HG03025 (cell line): ENCODE measurements at regions not wholly inside any gene's neighbourhood (a gene's known extent, or its start where the extent isn't known, plus 50 kb on each side); places are given as distances from the start of the nearest gene placed in this dataset.
"Not testable (repeated sequence)": the region's sequence is repeated elsewhere in the genome, so short reads cannot be mapped to it uniquely, and the experiment has no call there.

ENCODE experiments used
- ATAC-seq: cut with Tn5 transposase; IDR thresholded peaks from one replicate; pipeline ENCODE4 v1.9.1; 2021; ENCODE audit warnings: mild to moderate bottlenecking, moderate library complexity; ENCODE audit not compliant: unreplicated experiment, low FRiP score

DNA sequence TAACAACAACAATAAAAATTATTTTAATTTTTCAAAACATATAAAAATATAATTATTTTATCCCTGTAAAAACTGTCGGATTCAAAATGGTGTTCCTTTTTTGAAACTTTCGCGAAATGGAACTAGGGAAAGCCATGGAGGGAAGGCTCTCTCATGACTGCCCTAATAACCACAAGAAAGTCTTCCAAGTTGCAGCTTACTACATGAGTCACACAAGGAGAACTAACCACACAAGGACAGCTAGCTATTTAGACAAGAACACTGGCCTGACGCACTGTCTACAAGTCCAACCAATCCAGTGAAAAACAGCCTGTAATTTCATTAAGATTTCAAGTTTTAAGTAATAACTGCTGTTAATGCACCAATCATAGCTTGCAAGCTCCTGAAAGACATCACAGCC, 319.2 kb upstream of the PCDH9 start:
- ATAC-seq: no peak

DNA sequence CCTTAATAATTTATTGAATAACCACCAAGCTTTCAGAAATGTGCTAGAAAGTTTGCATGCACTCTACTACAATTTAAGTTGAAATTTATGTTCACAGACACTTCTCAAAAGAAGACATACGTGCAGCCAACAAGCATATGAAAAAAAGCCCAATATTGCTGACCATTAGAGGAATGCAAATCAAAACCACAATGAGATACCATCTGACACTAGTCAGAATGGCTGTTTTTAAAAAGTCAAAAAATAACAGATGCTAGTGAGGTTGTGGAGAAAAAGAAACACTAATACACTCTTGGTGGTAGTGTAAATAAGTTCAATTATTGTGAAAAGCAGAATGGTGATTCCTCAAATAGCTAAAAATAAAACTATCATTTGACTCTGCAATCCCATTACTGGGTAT, 308.8 kb upstream of the PCDH9 start:
- ATAC-seq: no peak

DNA sequence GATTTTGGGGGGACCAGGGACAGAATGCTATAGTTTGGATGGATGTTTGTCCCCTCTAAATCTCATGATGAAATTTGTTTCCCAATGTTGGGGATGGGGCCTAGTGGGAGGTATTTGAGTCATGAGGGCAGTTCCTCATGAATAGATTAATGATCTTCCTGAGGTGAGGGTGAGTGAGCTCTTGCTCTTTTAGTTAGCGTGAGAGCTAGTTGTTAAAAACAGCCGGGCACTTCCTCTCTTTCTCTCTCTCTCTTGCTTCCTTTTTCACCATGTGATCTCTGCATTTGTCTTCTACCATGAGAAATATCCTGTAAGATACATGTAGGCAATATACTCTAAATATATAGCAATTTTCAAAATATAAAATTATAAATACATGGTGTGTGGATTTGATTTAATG, 290.8 kb upstream of the PCDH9 start:
- no peak for ATAC-seq

GRCh38 chr13:67519356-67519755, 289.2 kb upstream of the PCDH9 start:
- no peak for ATAC-seq

GRCh38 chr13:67518785-67519184, 288.6 kb upstream of the PCDH9 start:
- ATAC-seq: no peak

- ATAC-seq: peak; percentile 97
Observed at GRCh38 chr13:67515895-67516294, 285.8 kb upstream of the PCDH9 start.

DNA sequence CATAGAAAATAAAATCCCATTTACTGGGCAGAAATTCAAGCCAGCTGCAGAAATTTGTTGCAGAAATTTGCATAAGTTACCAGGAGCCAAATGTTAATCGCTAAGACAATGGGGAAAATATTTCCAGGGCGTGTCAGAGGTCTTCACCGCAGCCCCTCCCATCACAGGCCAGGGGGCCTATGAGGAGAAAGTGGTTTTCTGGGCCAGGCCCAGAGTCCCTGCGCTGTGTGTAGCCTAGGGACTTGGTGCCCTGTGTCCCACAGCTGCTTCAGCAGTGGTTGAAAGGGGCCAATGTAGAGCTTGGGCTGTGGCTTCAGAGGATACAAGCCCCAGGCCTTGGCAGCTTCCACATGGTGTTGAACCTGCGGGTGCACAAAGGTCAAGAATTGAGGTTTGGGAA, 278.9 kb upstream of the PCDH9 start:
- no peak for ATAC-seq

GRCh38 chr13:67508275-67508674, 278.1 kb upstream of the PCDH9 start:
- ATAC-seq: not testable (repeated sequence)

DNA sequence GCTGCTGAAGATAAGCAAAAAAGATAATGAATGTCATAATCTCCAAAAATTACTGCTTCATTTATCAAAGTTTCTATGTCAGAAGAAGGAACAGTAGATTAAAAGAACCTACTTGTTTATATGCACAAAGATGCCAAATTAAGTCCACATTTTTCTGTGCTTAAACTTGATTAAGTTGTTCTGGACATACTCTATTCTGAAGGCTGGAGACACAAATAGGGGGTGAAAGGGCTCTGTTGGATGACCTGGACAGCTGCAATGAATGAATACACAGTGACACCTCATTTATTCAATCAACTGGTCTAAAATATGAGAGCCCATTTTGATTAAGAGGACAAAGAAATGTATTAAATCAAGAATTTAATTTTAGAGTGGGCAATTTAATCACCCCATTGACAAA, 276.3 kb upstream of the PCDH9 start:
- ATAC-seq: no peak

DNA sequence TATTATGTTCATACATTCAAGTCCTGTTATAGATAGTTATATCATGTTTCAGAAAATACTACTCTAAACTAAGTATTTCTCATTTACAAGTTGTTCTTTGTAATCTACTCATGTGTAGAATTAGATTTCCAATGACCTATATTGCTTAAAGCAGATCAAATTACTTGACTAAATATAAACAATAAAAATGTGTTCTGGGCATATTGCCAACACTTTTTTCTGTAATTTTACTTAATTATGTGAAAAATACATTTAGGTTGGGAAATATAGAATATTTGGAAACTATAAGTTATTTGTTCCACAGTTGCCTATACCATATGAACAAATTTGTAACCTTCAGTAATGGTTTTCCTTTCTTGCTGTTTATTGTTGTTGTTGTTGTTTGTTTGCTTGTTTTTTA, 275.2 kb upstream of the PCDH9 start:
- no peak for ATAC-seq

- no peak for ATAC-seq
Observed at GRCh38 chr13:67498948-67499347, 268.8 kb upstream of the PCDH9 start.

DNA sequence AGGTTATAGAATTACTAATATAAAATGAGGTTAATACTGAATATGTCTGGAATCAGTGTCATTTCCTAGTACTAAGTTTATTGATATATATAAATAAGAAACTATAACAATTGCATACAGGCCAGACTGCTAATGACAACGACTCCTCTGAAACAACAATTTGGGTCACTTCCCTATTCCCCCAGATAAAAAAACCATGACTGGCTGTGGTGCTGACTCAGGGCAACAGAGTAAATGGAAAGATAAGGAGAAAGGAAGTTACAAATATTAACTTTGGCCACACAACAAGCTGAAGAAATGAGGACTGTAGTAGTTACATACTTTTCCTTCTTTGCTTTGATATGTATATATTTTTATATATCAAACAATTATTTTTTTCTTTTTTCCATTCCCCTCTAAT, 263.7 kb upstream of the PCDH9 start:
- ATAC-seq: no peak

GRCh38 chr13:67489016-67489415, 258.9 kb upstream of the PCDH9 start:
- ATAC-seq: no peak

DNA sequence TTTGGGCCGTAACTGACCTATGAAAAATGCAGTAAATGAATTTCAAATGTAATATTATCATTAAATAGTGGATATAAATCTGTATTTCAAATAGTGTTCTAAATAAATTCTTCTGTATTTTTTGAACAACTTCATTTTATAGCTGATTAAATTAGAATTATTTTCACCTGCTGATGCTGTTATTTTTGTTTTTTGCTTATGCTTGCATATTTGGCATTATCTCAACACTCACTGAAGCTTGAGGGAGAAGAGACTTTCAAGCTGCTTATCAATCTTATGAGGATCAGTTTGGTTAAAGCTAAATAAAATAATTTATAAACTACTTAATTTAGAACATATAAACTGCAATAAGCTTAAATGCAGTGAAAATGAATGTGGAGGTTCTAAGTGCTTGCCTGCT, 251.3 kb upstream of the PCDH9 start:
- ATAC-seq: no peak

DNA sequence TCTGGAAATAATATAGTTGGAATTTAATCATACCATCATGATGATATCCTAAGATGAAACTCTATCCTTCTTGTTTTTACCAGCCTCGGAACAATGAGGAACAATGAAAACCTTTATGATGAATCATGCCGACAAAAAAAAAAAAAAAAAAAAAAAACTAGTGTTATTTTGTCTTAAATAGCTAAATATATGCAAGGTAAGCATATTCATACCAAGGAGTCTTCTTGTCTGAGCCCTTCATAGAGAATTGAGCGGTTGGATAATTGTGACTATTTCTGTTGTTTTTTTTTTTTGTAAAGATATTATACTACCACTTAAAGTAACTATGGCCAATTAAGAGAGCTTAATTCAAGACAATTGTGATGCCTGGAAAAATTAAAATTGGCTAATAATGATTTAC, 244.0 kb upstream of the PCDH9 start:
- no peak for ATAC-seq

DNA sequence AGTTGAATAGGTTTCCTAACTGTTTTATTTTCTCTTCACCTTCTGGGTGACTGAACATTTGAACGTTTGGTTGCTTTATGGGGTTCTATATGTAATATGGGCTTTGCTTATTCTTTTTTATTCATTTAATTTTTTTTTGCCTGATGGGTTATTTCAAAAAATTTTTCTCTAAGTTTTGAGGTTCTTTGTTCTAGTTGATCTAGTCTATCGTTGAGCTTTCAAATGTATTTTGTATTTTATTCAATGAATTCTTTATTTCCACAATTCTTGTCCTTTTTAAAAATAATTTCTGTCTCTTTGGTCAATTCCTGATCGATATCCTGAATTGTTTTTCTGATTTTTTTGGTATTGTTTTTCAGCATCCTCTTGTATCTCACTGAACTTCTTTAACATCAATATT, 239.5 kb upstream of the PCDH9 start:
- ATAC-seq: no peak

DNA sequence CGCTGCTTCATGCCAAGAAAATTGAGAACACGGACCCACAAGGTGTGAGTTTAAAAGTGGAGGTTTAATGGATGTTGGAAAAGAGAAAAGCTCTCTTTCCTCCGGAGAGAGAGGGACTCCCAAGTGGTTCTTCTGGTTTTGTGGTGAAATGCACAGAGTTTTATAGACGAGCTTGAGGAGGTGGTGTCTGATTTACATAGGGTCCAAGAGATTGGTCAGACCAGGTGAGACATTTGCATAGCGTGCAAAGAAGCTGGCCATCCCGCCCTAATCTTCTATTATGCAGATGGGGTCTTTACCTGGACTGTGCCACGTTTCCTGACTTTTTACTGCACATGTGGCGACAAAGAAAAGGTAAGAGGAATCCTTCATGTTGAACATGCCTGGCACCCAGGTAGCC, 236.4 kb upstream of the PCDH9 start:
- no peak for ATAC-seq

DNA sequence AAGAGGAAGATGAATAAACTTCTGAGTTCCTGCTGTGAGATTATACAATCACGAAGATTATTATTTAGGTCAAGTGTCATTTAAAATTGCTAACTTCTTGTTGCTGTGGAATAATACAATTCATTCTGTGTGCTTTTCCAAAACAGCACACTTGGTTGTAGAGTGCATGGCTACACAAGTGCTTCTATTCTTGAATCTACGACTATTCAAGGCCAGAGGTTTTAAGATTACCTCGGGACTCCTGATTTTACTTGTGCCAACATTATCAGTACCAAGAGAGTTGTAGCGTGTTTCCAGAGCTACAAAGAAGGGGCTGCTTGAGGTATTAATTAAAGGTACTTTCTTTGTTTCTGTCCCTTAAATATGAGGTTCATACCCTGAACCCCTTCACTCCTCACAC, 234.0 kb upstream of the PCDH9 start:
- no peak for ATAC-seq

DNA sequence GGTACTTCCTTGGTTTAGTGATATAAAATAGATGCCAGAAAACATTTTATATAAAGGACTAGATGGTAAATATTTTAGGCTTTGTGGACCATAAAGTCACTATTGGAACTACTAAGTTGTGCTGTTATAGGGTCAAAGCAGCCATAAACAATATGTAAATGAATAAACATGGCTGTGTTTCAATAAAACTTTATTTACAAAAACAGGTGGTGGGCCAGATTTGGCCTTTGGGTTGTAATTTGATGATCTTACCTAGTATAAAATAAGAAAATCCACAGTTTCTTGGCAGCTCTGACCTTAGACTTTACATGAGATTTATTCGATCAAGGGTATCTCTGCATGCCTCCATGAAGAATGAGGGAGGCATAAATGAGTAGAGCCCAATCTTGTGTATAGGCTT, 232.0 kb upstream of the PCDH9 start:
- ATAC-seq: no peak

DNA sequence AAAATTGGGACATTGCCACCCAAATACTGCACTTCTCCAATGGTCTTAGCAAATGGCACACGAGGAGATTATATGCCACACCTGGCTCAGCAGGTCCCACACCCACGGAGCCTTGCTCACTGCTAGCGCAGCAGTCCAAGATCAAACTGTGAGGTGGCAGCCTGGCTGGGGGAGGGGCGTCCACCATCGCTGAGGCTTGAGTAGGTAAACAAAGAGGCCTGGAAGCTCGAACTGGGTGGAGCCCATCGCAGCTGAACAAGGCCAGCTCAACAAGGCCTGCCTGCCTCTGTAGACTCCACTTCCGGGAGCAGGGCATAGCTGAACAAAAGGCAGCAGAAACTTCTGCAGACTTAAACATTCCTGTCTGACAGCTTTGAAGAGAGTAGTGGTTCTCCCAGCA, 222.4 kb upstream of the PCDH9 start:
- not testable (repeated sequence) for ATAC-seq

DNA sequence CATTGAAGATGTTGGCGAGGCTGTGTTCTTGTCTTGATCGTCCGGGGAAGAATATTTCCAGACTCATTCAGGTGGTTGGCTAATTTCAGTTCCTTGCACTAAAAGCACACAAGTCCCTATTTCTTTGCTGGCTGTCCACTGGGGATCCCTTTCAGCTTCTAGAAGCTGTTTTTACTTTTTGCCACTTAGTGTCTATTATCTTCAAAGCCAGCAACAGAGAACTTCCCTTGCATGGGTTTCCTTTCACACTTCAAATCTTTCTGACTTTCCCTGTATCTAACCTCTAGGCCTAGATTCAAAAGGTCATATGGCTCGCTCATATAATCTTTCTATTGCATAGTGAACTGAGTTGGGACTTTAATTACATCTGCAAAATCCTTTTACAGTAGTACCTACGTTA, 215.3 kb upstream of the PCDH9 start:
- no peak for ATAC-seq

DNA sequence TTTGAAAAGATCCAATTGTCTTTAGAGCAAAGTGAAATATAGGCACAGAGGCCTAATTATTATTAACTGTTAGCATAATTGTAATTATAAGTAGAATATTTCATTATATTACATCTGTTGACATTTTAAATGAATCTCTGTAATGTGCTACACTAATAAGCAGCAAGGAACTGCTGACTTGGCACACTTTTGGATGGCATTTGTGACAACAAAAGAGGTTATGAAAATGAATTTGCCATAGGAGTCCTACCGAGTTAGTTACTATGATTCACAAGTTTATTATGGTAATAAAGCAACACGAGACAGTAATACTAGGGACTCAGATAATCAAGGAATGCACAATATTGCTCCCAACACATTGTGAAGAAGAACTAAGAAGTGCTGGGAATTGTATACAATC, 213.8 kb upstream of the PCDH9 start:
- ATAC-seq: no peak

- ATAC-seq: no peak
Observed at GRCh38 chr13:67440236-67440975, 210.3 kb upstream of the PCDH9 start.
